Large intestine (tissue), 3 donors: ENCODE measurements at regions not wholly inside any gene's neighbourhood (a gene's known extent, or its start where the extent isn't known, plus 50 kb on each side); places are given as distances from the start of the nearest gene placed in this dataset.

Experiments
- DNase-seq, 2 donors: peaks; one replicate each; pipeline versions ENCODE4 v3.0.0 to v3.0.0-alpha.2; 2013
- H3K27ac ChIP-seq: one replicate; pipeline ENCODE4 v1.5.1; 2013; ENCODE audit warnings: low read length
- H3K27me3 ChIP-seq: 2 replicates; pipeline ENCODE4 v1.6.1; 2013; ENCODE audit warnings: low read length; ENCODE audit not compliant: control insufficient read depth, insufficient read depth
- H3K36me3 ChIP-seq: 2 replicates; pipeline ENCODE4 v1.6.1; 2013; ENCODE audit warnings: low read length; ENCODE audit not compliant: control insufficient read depth, insufficient read depth
- H3K4me1 ChIP-seq: one replicate; pipeline ENCODE4 v1.6.1; 2013; ENCODE audit warnings: low read length; ENCODE audit not compliant: control insufficient read depth, insufficient read depth
- H3K4me3 ChIP-seq: one replicate; pipeline ENCODE4 v1.5.1; 2013; ENCODE audit warnings: low read length
- H3K9me3 ChIP-seq: one replicate; pipeline ENCODE4 v1.6.1; 2013; ENCODE audit warnings: mild to moderate bottlenecking, low read depth, low read length, moderate library complexity; ENCODE audit not compliant: control insufficient read depth
- WGBS: methylation state at CpG from one replicate; pipeline ENCODE4 v1.1.5; 2013; ENCODE audit warnings: low lambda C conversion rate; ENCODE audit not compliant: insufficient coverage; 5-methylcytosine and 5-hydroxymethylcytosine counted together

GRCh38 chr5:2848619-2849018 is 97.1 kb upstream of the IRX2 start:
- no peaks in the 10 kb centered on the region for H3K4me1 ChIP-seq
- no peak overlapping the region for H3K4me3 ChIP-seq
- no peaks in the 10 kb centered on the region for H3K36me3 ChIP-seq
- DNase-seq: no peak
- no peaks in the 10 kb centered on the region for H3K9me3 ChIP-seq
- H3K27me3 ChIP-seq: no peaks in the 10 kb centered on the region
- no peak overlapping the region for H3K27ac ChIP-seq
- no CpG with 5 or more reads among the region's 11 CpGs for WGBS

- Histone ChIP-seq H3K4me3 (no peak overlapping the region), H3K27me3 (no peaks in the 10 kb centered on the region), H3K36me3 (no peaks in the 10 kb centered on the region), H3K4me1 (no peaks in the 10 kb centered on the region), H3K9me3 (no peaks in the 10 kb centered on the region), H3K27ac (no peak overlapping the region)
- 95% methylated on average over 7 of the region's 11 CpGs for WGBS
- no peak for DNase-seq
Measured at GRCh38 chr5:2847608-2848007, 96.1 kb upstream of the IRX2 start.

GRCh38 chr5:2841208-2841607 is 89.7 kb upstream of the IRX2 start:
- H3K4me3 ChIP-seq: no peak overlapping the region
- H3K36me3 ChIP-seq: no peaks in the 10 kb centered on the region
- no peak overlapping the region for H3K27ac ChIP-seq
- H3K9me3 ChIP-seq: no peaks in the 10 kb centered on the region
- DNase-seq: no peak
- no peaks in the 10 kb centered on the region for H3K4me1 ChIP-seq
- no peaks in the 10 kb centered on the region for H3K27me3 ChIP-seq
- WGBS: no CpG with 5 or more reads among the region's 5 CpGs

- DNase-seq: no peak
- 100% methylated on average over 1 of the region's 10 CpGs for WGBS
- Histone ChIP-seq H3K36me3 (no peaks in the 10 kb centered on the region), H3K9me3 (no peaks in the 10 kb centered on the region), H3K27me3 (no peaks in the 10 kb centered on the region), H3K27ac (no peak overlapping the region), H3K4me1 (no peaks in the 10 kb centered on the region), H3K4me3 (no peak overlapping the region)
Measured at GRCh38 chr5:2840372-2840915, 89.0 kb upstream of the IRX2 start.

DNA sequence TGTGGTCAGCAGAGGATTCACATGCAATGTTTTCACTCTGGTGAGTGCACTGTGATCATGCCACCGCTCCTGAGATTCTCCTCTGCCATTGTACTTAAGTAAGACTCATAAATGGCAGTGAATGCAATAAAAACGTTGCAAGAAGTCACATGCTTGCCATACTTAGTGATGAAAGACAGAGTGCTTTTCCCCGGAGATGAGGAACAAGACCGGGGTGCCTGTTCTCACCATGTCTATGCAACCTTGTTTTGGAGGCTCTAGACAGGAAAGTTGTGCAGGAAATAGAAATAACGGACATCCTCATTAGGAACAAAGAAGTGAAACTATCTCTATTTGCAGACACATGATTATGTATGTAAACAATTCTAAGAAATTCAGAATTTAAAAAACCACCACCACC is 84.7 kb upstream of the IRX2 start:
- Histone ChIP-seq H3K36me3 (no peaks in the 10 kb centered on the region), H3K27me3 (no peaks in the 10 kb centered on the region), H3K4me1 (no peaks in the 10 kb centered on the region), H3K9me3 (no peaks in the 10 kb centered on the region), H3K4me3 (no peak overlapping the region), H3K27ac (no peak overlapping the region)
- WGBS: no CpG with 5 or more reads among the region's 5 CpGs
- DNase-seq: no peak

DNA sequence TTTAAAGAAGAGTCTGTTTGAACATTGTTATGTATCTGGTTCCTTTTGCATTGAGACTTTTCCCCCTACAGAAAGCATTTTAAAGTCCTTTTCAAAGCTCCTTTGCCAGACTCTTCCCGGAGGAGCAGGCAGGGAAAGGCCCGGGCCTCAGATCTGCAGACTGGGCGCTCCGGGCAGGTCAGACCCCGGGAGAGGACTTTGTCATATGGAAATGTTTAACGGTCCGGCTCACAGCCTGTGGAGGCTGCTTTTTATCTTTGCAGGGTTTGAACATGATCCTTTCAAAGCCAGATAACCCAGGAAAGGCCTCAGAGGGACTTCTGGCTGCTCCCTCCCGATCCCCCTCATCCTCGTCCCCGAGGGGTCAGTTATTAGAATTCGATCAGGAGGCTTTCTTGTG is 82.1 kb upstream of the IRX2 start:
- Histone ChIP-seq H3K27me3 (no peaks in the 10 kb centered on the region), H3K4me3 (no peak overlapping the region), H3K9me3 (no peaks in the 10 kb centered on the region), H3K4me1 (no peaks in the 10 kb centered on the region), H3K36me3 (no peaks in the 10 kb centered on the region), H3K27ac (no peak overlapping the region)
- DNase-seq: no peak
- 57% methylated on average over 1 of the region's 11 CpGs for WGBS

DNA sequence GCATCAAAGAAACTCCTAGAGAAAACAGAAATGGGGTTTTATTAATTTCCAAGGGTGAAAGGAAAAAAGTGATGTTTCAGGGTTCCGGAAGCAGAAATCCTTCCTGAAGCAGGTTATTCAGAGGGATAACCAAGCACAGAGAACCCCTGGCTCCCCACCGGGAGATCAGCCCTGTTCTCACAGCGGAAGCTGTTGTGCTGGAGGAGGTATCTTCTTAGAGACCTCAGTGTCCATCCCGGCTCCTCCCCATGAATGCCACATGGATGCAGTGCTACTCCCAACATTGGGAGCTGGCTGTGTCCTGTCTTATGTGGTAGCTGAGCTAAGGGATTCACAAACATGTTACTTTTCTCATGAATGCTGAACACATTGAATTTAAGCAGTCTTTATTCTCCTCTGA is 80.9 kb upstream of the IRX2 start:
- Histone ChIP-seq H3K4me1 (no peaks in the 10 kb centered on the region), H3K4me3 (no peak overlapping the region), H3K9me3 (no peaks in the 10 kb centered on the region), H3K36me3 (no peaks in the 10 kb centered on the region), H3K27me3 (no peaks in the 10 kb centered on the region), H3K27ac (no peak overlapping the region)
- WGBS: no CpG with 5 or more reads among the region's 4 CpGs
- no peak for DNase-seq

DNA sequence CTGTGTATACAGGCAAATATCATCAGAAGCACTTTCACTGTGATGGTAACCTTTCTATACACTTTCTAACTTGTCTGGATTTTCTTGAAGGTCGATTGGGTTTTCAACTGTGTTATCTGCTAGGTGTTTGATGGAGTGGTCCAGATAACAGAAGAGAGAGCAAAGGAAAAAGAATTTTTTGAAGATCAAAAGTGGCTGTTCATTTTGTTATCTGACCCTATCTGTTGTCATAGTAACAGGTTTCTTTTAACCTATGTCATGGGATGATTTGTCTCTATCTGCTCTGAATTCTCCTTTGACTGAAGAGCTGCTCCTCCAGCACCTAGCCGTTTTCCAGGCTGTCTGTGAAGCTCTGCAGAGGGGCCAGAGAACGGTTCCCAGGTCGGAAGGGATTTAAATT is 77.8 kb upstream of the IRX2 start:
- no CpG with 5 or more reads among the region's 4 CpGs for WGBS
- H3K27ac ChIP-seq: no peak overlapping the region
- DNase-seq: no peak
- no peaks in the 10 kb centered on the region for H3K9me3 ChIP-seq
- no peaks in the 10 kb centered on the region for H3K36me3 ChIP-seq
- H3K4me1 ChIP-seq: no peaks in the 10 kb centered on the region
- H3K4me3 ChIP-seq: no peak overlapping the region
- H3K27me3 ChIP-seq: no peaks in the 10 kb centered on the region

DNA sequence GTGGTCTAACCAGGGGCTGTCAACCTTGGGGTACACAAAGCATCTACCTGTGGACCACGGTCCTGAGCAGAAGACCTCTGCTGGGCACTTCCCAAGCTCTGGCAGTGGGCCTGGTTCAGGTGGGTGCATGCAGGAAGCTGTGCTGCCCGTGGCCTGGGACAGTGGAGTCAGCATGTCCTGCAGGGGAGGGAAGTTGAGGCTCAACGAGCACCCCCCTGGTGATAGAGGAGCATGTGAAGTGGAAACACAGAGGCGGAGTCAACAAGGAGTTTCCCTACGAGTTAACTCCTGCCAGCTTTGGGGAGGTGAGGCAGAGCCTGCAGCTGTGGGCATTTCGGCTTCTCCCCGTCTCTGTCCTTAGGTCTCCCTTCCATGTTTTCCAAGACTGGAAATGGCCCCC is 67.5 kb upstream of the IRX2 start:
- no peaks in the 10 kb centered on the region for H3K27me3 ChIP-seq
- WGBS: no CpG with 5 or more reads among the region's 7 CpGs
- H3K9me3 ChIP-seq: no peaks in the 10 kb centered on the region
- no peak for DNase-seq
- H3K27ac ChIP-seq: no peak overlapping the region
- no peaks in the 10 kb centered on the region for H3K4me1 ChIP-seq
- H3K36me3 ChIP-seq: no peaks in the 10 kb centered on the region
- no peak overlapping the region for H3K4me3 ChIP-seq

- no peaks in the 10 kb centered on the region for H3K27me3 ChIP-seq
- H3K4me1 ChIP-seq: no peaks in the 10 kb centered on the region
- H3K9me3 ChIP-seq: no peaks in the 10 kb centered on the region
- no peak overlapping the region for H3K4me3 ChIP-seq
- no peak for DNase-seq
- 94% methylated on average over 2 of the region's 5 CpGs for WGBS
- no peaks in the 10 kb centered on the region for H3K36me3 ChIP-seq
- H3K27ac ChIP-seq: no peak overlapping the region
Measured at GRCh38 chr5:2817031-2817603, 65.6 kb upstream of the IRX2 start.

DNA sequence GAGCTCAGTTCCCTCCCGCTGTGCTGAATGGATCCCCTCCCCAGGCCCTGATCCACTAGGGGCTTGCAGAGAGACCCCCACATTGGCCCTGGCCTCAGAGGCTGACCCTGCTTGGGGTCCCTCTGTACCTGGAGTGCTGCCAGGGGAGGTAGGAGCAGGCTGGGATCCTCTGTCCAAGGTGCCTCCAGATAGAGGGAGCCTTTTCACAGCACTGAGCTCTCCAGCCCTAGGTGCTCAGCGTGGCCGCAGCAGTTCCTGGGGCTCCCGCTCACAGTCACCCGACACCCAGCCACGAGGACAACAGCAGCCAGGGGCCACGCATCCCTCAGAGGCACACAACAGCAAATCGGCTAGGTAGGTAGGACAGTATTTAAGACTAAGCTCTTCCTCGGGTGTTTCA is 62.2 kb upstream of the IRX2 start:
- no peaks in the 10 kb centered on the region for H3K27me3 ChIP-seq
- no peaks in the 10 kb centered on the region for H3K9me3 ChIP-seq
- H3K36me3 ChIP-seq: no peaks in the 10 kb centered on the region
- H3K4me3 ChIP-seq: no peak overlapping the region
- H3K27ac ChIP-seq: no peak overlapping the region
- WGBS: 58% methylated on average over 2 of the region's 9 CpGs
- no peaks in the 10 kb centered on the region for H3K4me1 ChIP-seq
- no peak for DNase-seq
